OCI-LY7 (cell line): ENCODE measurements at regions not wholly inside any gene's neighbourhood (a gene's known extent, or its start where the extent isn't known, plus 50 kb on each side); places are given as distances from the start of the nearest gene placed in this dataset.

Experiments used
- BruUV-seq: library from RNA; stranded (reverse); fragments of 400-500 nt; replicated peaks from 2 replicates; lab custom pipeline; 2021; lab: Mats Ljungman, UMichigan
- CTCF ChIA-PET: fragments of 300-600 bp; sonication (Branson Sonifier 250); formaldehyde crosslinking; loops from one replicate; lab custom pipeline; 2022; ENCODE audit warnings: antibody characterized with exemption; ENCODE audit not compliant: unreplicated experiment; lab: Charles Lee
- POLR2A ChIA-PET: fragments of 300-600 bp; sonication (Branson Sonifier 250); formaldehyde crosslinking; loops from one replicate; lab custom pipeline; 2022; ENCODE audit warnings: antibody characterized with exemption; lab: Charles Lee
- DNase-seq: peaks from one replicate; pipeline ENCODE4 v3.0.0-alpha.2; 2015; ENCODE audit warnings: low spot score
- H2AFZ ChIP-seq: fragments of 200-600 bp; sonication (generic), shearing (Covaris generic); 2 replicates; pipeline ENCODE4 v1.6.1; 2014; ENCODE audit warnings: mild to moderate bottlenecking, antibody characterized with exemption, low read length, moderate library complexity
- H3K27ac ChIP-seq: fragments of 200-600 bp; sonication (generic); 2 replicates; pipeline ENCODE4 v1.5.1; 2014; ENCODE audit warnings: mixed run types, low read depth, mild to moderate bottlenecking, moderate library complexity, low read length, inconsistent platforms; ENCODE audit not compliant: poor library complexity, severe bottlenecking
- H3K36me3 ChIP-seq: fragments of 200-600 bp; sonication (generic); 2 replicates; pipeline ENCODE4 v1.6.1; 2014; ENCODE audit warnings: mild to moderate bottlenecking, antibody characterized with exemption, low read length, moderate library complexity, mixed read lengths; ENCODE audit not compliant: insufficient read depth
- H3K4me1 ChIP-seq: fragments of 200-600 bp; sonication (generic); 2 replicates; pipeline ENCODE4 v1.5.1; 2014; ENCODE audit warnings: mild to moderate bottlenecking, low read length; ENCODE audit not compliant: insufficient read depth, poor library complexity, severe bottlenecking
- H3K4me2 ChIP-seq: fragments of 200-600 bp; sonication (generic); 2 replicates; pipeline ENCODE4 v1.6.1; 2014; ENCODE audit warnings: mild to moderate bottlenecking, low read length
- H3K4me3 ChIP-seq: fragments of 200-600 bp; sonication (generic); 2 replicates; pipeline ENCODE4 v1.5.1; 2014; ENCODE audit warnings: mild to moderate bottlenecking, low read depth, low read length; ENCODE audit not compliant: poor library complexity, severe bottlenecking
- H3K79me2 ChIP-seq: fragments of 200-600 bp; sonication (generic); 2 replicates; pipeline ENCODE4 v1.6.1; 2016; ENCODE audit warnings: low read depth, mild to moderate bottlenecking, low read length, moderate library complexity, mixed read lengths; ENCODE audit not compliant: insufficient read depth
- H3K9me2 ChIP-seq: fragments of 200-600 bp; sonication (generic); 2 replicates; pipeline ENCODE4 v1.6.1; 2016; ENCODE audit warnings: mild to moderate bottlenecking, low read length, mixed read lengths; ENCODE audit not compliant: insufficient read depth
- H3K9me3 ChIP-seq: fragments of 200-600 bp; sonication (generic); 2 replicates; pipeline ENCODE4 v1.6.1; 2014; ENCODE audit warnings: mild to moderate bottlenecking, mixed run types, low read length, mixed read lengths
- H4K20me1 ChIP-seq: fragments of 200-600 bp; sonication (generic); 2 replicates; pipeline ENCODE4 v1.6.1; 2014; ENCODE audit warnings: mild to moderate bottlenecking, antibody characterized with exemption, low read length, moderate library complexity, mixed read lengths; ENCODE audit not compliant: insufficient read depth
- EZH2phosphoT487 ChIP-seq: fragments of 200-600 bp; sonication (generic); IDR thresholded peaks from 2 replicates; pipeline ENCODE4 v1.6.1; 2018; ENCODE audit warnings: low read depth, borderline replicate concordance, mild to moderate bottlenecking, mixed run types, antibody characterized with exemption, low read length, moderate library complexity, mixed read lengths
- intact Hi-C: fragments of 100-400 bp; cut with micrococcal nuclease; formaldehyde crosslinking; loops from one replicate; pipeline ENCODE4 v1.10.0; 2022; ENCODE audit not compliant: unreplicated experiment
- TF ChIP-seq, protein P1 (sequence below): fragments of 200-600 bp; sonication (generic); conservative IDR thresholded peaks from 2 replicates; pipeline ENCODE4 v1.5.1; 2014; ENCODE audit warnings: mild to moderate bottlenecking, antibody characterized with exemption, low read length, moderate library complexity, mixed read lengths

DNA sequence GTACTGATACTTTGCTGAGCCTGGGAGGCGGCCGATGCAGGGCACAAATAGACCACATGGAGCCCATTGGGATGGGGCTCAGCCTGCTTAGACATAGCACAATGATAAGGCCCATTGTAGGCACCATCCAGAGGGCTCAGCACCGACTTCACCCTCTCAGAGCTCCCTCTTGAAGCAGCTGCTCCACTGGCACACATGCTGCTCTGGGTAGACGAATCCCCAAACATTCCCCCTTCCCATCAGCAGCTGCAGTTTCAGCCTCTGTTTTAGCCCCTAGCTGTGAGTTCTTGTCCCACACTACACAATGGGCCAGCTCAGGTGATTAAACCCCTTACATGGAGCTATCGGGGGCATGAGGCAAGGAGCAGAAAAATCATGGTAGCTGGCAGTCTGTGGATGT is 174.1 kb downstream of the RGS9 start:
- no peaks in the 10 kb centered on the region for H3K9me2 ChIP-seq
- no peak overlapping the region for H3K4me2 ChIP-seq
- CTCF ChIA-PET = no interaction called here
- no peak for TF ChIP-seq EZH2phosphoT487
- TF ChIP-seq, protein P1, sequence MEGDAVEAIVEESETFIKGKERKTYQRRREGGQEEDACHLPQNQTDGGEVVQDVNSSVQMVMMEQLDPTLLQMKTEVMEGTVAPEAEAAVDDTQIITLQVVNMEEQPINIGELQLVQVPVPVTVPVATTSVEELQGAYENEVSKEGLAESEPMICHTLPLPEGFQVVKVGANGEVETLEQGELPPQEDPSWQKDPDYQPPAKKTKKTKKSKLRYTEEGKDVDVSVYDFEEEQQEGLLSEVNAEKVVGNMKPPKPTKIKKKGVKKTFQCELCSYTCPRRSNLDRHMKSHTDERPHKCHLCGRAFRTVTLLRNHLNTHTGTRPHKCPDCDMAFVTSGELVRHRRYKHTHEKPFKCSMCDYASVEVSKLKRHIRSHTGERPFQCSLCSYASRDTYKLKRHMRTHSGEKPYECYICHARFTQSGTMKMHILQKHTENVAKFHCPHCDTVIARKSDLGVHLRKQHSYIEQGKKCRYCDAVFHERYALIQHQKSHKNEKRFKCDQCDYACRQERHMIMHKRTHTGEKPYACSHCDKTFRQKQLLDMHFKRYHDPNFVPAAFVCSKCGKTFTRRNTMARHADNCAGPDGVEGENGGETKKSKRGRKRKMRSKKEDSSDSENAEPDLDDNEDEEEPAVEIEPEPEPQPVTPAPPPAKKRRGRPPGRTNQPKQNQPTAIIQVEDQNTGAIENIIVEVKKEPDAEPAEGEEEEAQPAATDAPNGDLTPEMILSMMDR = no peak
- no peak overlapping the region for H3K27ac ChIP-seq
- H3K79me2 ChIP-seq = no peaks in the 10 kb centered on the region
- H3K36me3 ChIP-seq = no peaks in the 10 kb centered on the region
- no peak overlapping the region for H3K4me3 ChIP-seq
- DNase-seq = no peak
- H4K20me1 ChIP-seq = no peaks in the 10 kb centered on the region
- H3K9me3 ChIP-seq = no peaks in the 10 kb centered on the region
- no peaks in the 10 kb centered on the region for H3K4me1 ChIP-seq
- BruUV-seq = no TSS peak
- POLR2A ChIA-PET = no interaction called here
- H2AFZ ChIP-seq = no peak overlapping the region
- intact Hi-C loops = no loop called here

DNA sequence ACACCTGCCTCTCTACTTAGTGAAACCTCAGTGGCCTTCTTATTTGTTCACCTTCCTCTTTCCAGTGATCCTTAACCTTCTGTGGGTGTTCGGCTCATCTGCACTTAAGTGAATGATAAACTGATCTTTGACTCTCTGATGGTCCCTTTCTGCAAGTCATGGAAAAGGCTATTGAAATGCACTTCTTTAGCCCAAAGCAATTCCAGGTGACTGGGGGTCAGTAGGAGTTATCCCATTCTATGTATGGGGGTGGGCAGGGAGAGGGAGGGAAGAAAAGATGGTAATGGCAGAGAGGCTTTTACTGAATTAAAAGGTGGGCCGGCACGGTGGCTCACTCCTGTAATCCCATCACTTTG is 170.8 kb downstream of the RGS9 start:
- CTCF ChIA-PET = no interaction called here
- Histone ChIP-seq H3K4me1 (no peaks in the 10 kb centered on the region), H3K4me2 (no peak overlapping the region), H3K4me3 (no peak overlapping the region), H3K27ac (no peak overlapping the region), H3K9me2 (no peaks in the 10 kb centered on the region), H3K36me3 (no peaks in the 10 kb centered on the region), H3K9me3 (no peaks in the 10 kb centered on the region), H2AFZ (no peak overlapping the region), H3K79me2 (no peaks in the 10 kb centered on the region), H4K20me1 (no peaks in the 10 kb centered on the region)
- no peak for DNase-seq
- POLR2A ChIA-PET = no interaction called here
- TF ChIP-seq, protein P1 = no peak
- no peak for TF ChIP-seq EZH2phosphoT487
- intact Hi-C loops = no loop called here
- no TSS peak for BruUV-seq

DNA sequence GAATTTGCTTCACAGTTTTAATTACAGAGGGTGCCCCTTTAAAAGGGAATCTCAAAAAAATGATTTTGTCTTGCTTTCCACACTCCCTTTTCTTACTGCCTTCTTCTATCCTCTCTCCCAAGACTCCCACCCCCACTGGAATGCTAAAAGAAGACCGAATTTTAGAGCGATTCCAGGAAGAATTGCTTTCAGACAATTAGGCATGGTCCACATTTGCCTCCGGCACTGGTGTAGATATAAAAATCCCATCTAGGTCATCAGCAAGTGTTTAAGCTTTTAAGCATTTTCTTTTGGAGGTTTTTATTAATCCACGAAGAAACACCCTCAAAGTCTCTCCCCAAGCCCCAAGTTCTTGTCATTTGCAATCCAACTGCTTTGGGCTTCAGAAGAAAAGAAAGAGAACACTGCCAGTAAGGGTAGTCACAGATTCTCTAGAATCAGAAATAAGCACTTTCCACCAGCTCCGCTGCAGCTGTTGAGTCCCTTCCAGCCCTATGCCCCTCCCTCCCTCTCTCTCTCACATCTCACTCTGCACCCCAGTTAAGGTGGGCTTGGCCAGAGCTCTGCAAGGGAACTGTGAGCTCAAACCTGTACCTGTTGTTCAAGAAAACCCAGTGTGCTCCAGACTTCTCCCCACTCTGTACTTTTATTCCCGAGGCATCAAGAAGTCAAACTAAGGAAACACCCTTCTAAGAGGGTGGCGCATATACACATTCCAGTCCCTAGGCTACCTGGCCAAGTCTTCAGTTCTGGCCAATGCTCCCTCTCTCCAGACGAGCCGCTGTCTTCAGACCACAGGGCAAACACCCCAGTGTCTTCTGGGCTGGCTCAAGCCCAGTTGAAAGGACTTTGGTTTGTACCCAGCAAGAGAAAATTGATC is 170.2 kb downstream of the RGS9 start:
- Histone ChIP-seq H2AFZ (no peak overlapping the region; the same call in 1 of the 2 replicates), H3K36me3 (no peaks in the 10 kb centered on the region), H3K4me2 (no peak overlapping the region), H3K27ac (no peak overlapping the region), H4K20me1 (no peaks in the 10 kb centered on the region), H3K79me2 (no peaks in the 10 kb centered on the region), H3K4me3 (no peak overlapping the region), H3K9me2 (no peaks in the 10 kb centered on the region), H3K9me3 (no peaks in the 10 kb centered on the region), H3K4me1 (no peaks in the 10 kb centered on the region)
- no TSS peak for BruUV-seq
- ChIA-PET CTCF (no interaction called here), POLR2A (no interaction called here)
- intact Hi-C loops = no loop called here
- no peak for DNase-seq
- TF ChIP-seq EZH2phosphoT487 = no peak
- TF ChIP-seq, protein P1 = no peak
